ENCODE measurements at regions not wholly inside any gene's neighbourhood (a gene's known extent, or its start where the extent isn't known, plus 50 kb on each side); places are given as distances from the start of the nearest gene placed in this dataset.

DNA sequence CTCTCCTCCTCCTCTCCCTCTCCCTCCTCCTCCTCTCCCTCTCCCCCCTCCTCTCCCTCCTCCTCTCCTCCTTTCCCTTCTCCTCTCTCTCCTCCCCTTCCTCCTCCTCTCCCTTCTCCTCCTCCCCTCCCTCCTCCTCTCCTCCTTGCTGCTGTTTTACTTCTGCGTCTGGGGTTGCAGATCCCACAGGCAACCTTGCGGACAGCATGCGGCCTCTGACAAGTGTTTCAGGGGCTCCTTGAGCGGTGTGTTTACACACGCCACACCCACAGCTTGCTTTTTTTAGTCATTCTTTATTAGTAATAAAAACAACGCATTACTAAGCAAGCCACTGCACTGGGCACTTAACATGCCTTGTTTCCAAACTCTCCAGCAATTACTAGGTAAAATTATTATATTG is 81.9 kb downstream of the TFAP2C start:
- TF ChIP-seq CTCF (conservative IDR thresholded peaks at IDR 0.05; ENCODE audit: low read depth, low read length), result no peak

DNA sequence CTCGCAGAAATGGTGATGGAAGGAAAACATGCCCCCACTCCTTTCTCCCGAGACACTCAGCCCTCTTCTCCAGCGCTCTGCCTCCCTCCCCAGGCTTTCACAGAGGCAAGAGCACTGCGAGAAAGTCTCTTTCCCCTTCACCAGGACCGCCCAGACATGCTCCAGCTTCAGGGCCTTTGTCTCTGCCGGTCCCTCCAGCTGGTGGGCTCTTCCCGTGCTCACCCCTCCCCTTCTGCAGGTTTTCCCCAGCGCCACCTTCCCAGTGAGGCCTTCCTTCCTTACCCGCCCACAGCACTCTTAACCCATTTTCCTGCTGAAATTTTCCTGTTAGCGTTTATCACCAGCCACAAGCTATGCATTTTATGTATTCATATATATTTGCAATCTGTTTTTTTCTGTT is 86.2 kb downstream of the TFAP2C start:
- H3K4me3 ChIP-seq (ENCODE audit: low read length), result no peak overlapping the region
- no peak for DNase-seq (ENCODE audit: low read depth)
- no peak for TF ChIP-seq CTCF (conservative IDR thresholded peaks at IDR 0.05; ENCODE audit: low read depth, low read length)

More for the DNA sequence above, 81.9 kb downstream of the TFAP2C start:
- no peak overlapping the region for H3K4me3 ChIP-seq (ENCODE audit: low read length)
- no peak for DNase-seq (ENCODE audit: low read depth)

- DNase-seq (ENCODE audit: low read depth), result no peak
- H3K4me3 ChIP-seq (ENCODE audit: low read length), result no peak overlapping the region
- TF ChIP-seq CTCF (conservative IDR thresholded peaks at IDR 0.05; ENCODE audit: low read depth, low read length), result no peak
Observed at GRCh38 chr20:56715902-56716519, 86.9 kb downstream of the TFAP2C start.

DNA sequence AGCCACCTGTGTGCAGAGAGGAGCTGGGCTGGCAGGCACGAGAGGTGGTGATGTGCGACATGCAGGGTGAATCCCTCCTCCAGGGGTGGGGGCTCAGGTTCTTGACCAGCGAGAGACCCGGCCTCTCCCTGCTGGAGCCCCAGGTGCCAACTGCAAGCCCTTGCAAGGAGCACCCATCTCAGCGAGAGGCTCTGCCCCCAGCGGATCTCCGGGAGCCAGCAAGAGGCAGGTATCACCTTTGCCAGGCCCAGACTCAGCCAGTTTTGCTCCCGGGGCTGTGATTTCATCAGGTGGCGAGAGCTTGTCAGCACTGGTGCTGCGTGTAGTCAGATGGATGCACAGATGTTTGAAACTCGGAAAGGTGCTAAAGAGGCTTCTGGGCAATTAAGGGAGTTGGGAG is 87.7 kb downstream of the TFAP2C start:
- H3K4me3 ChIP-seq (ENCODE audit: low read length), result no peak overlapping the region
- no peak for TF ChIP-seq CTCF (conservative IDR thresholded peaks at IDR 0.05; ENCODE audit: low read depth, low read length)
- DNase-seq (ENCODE audit: low read depth), result no peak

DNA sequence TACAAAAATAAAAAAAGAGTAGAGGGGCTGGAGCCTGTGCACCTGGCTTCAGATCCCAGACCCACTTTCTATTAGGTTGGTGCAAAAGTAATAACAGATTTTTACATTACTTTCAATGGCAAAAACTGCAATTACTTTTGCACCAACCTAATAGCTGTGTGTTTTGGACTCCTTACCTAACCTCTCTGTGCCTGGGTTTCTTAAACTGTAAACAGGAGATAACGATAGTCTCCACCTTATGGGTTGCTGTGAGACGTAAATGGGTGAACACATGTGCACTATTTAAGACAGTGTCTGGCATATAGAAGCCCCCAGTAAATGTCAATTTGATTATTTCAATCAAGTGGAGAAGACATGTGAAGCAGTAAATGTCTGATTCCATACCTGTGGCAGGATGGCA is 89.7 kb downstream of the TFAP2C start:
- no peak for TF ChIP-seq CTCF (conservative IDR thresholded peaks at IDR 0.05; ENCODE audit: low read depth, low read length)
- no peak overlapping the region for H3K4me3 ChIP-seq (ENCODE audit: low read length)
- DNase-seq (ENCODE audit: low read depth), result no peak

- no peak overlapping the region for H3K4me3 ChIP-seq (ENCODE audit: low read length)
- no peak for TF ChIP-seq CTCF (conservative IDR thresholded peaks at IDR 0.05; ENCODE audit: low read depth, low read length)
- DNase-seq (ENCODE audit: low read depth), result no peak
Observed at GRCh38 chr20:56720620-56721213, 91.6 kb downstream of the TFAP2C start.

- DNase-seq (ENCODE audit: low read depth), result no peak
- H3K4me3 ChIP-seq (ENCODE audit: low read length), result no peak overlapping the region
- no peak for TF ChIP-seq CTCF (conservative IDR thresholded peaks at IDR 0.05; ENCODE audit: low read depth, low read length)
Observed at GRCh38 chr20:56722042-56722441, 92.9 kb downstream of the TFAP2C start.

Measured in retinal pigment epithelial cell (primary cell).